Stimulated activated CD8-positive, alpha-beta memory T cell treated with anti-CD3 and anti-CD28 coated beads, Interleukin-4, amount 100 ng/mL, for 1 hour (primary cell): ENCODE measurements at regions not wholly inside any gene's neighbourhood (a gene's known extent, or its start where the extent isn't known, plus 50 kb on each side); places are given as distances from the start of the nearest gene placed in this dataset.

Experiments used
- DNase-seq, 2 donors: peaks; one replicate each; pipeline ENCODE4 v3.0.0-alpha.2; 2020; ENCODE audit warnings: low read depth in 2 of 2, low spot score in 1 of 2

GRCh38 chr9:135289081-135289491 lies 190.5 kb upstream of the PPP1R26 start:
- no peak for DNase-seq

- DNase-seq: no peak
Measured at GRCh38 chr9:135290086-135290485, 189.5 kb upstream of the PPP1R26 start.

GRCh38 chr9:135290566-135290965 lies 189.0 kb upstream of the PPP1R26 start:
- no peak for DNase-seq

GRCh38 chr9:135291165-135291564 lies 188.4 kb upstream of the PPP1R26 start:
- DNase-seq: no peak

- DNase-seq: no peak
Measured at GRCh38 chr9:135294836-135295235, 184.7 kb upstream of the PPP1R26 start.

GRCh38 chr9:135295551-135296300 lies 183.9 kb upstream of the PPP1R26 start:
- no peak for DNase-seq

- no peak for DNase-seq
Measured at GRCh38 chr9:135296735-135297455, 182.7 kb upstream of the PPP1R26 start.

- no peak for DNase-seq
Measured at GRCh38 chr9:135297456-135298075, 182.0 kb upstream of the PPP1R26 start.

GRCh38 chr9:135299239-135299590 lies 180.4 kb upstream of the PPP1R26 start:
- no peak for DNase-seq

GRCh38 chr9:135299651-135300345 lies 179.8 kb upstream of the PPP1R26 start:
- DNase-seq: no peak

GRCh38 chr9:135300346-135301141 lies 179.0 kb upstream of the PPP1R26 start:
- DNase-seq: no peak

GRCh38 chr9:135301271-135302263 lies 178.0 kb upstream of the PPP1R26 start:
- no peak for DNase-seq

- DNase-seq: no peak
Measured at GRCh38 chr9:135302329-135303279, 177.0 kb upstream of the PPP1R26 start.

GRCh38 chr9:135303280-135303647 lies 176.3 kb upstream of the PPP1R26 start:
- DNase-seq: no peak

GRCh38 chr9:135303865-135304499 lies 175.6 kb upstream of the PPP1R26 start:
- DNase-seq: no peak

GRCh38 chr9:135304886-135305285 lies 174.7 kb upstream of the PPP1R26 start:
- no peak for DNase-seq

GRCh38 chr9:135305546-135306180 lies 173.9 kb upstream of the PPP1R26 start:
- no peak for DNase-seq

- DNase-seq: no peak
Measured at GRCh38 chr9:135306699-135307098, 172.9 kb upstream of the PPP1R26 start.
